ENCODE measurements at regions not wholly inside any gene's neighbourhood (a gene's known extent, or its start where the extent isn't known, plus 50 kb on each side); places are given as distances from the start of the nearest gene placed in this dataset.

- TF ChIP-seq YY1 (IDR thresholded peaks at IDR 0.05; ENCODE audit: insufficient read depth, insufficient read length) (no peak), ZNF274 (IDR thresholded peaks at IDR 0.05; ENCODE audit: low read depth, low read length) (no peak), SUZ12 (IDR thresholded peaks at IDR 0.05; ENCODE audit: extremely low read depth, insufficient read depth, insufficient read length) (no peak)
These were observed 60.8 kb upstream of the SLC35F3 start for GRCh38 chr1:233843525-233844204.
